ENCODE measurements at regions not wholly inside any gene's neighbourhood (a gene's known extent, or its start where the extent isn't known, plus 50 kb on each side); places are given as distances from the start of the nearest gene placed in this dataset.
"Not testable (repeated sequence)": the region's sequence is repeated elsewhere in the genome, so short reads cannot be mapped to it uniquely, and the experiment has no call there.

- Histone ChIP-seq H3K36me3 (ENCODE audit: low read depth, low read length) (no peaks in the 10 kb centered on the region), H3F3A (ENCODE audit: low read length, unreplicated experiment) (no peaks in the 10 kb centered on the region), H3K9me2 (replicated peaks; ENCODE audit: low read length) (no peaks in the 10 kb centered on the region), H2AFZ (ENCODE audit: low read length) (no peak overlapping the region), H3K4me2 (ENCODE audit: low read length) (no peak overlapping the region), H3K4me3 (ENCODE audit: low read length) (no peak overlapping the region), H3K27ac (ENCODE audit: low read length) (no peak overlapping the region), H4K20me1 (ENCODE audit: low read length) (no peaks in the 10 kb centered on the region), H3K79me2 (ENCODE audit: low read length) (no peaks in the 10 kb centered on the region), H3K9me3 (ENCODE audit: low read length) (no peaks in the 10 kb centered on the region), H3K4me1 (ENCODE audit: insufficient read depth, low read length) (no peaks in the 10 kb centered on the region), H3K27me3 (ENCODE audit: low read length) (peaks cover 29% of the 10 kb centered on the region), H3K9ac (ENCODE audit: low read length) (no peak overlapping the region)
- TF ChIP-seq, protein P1, sequence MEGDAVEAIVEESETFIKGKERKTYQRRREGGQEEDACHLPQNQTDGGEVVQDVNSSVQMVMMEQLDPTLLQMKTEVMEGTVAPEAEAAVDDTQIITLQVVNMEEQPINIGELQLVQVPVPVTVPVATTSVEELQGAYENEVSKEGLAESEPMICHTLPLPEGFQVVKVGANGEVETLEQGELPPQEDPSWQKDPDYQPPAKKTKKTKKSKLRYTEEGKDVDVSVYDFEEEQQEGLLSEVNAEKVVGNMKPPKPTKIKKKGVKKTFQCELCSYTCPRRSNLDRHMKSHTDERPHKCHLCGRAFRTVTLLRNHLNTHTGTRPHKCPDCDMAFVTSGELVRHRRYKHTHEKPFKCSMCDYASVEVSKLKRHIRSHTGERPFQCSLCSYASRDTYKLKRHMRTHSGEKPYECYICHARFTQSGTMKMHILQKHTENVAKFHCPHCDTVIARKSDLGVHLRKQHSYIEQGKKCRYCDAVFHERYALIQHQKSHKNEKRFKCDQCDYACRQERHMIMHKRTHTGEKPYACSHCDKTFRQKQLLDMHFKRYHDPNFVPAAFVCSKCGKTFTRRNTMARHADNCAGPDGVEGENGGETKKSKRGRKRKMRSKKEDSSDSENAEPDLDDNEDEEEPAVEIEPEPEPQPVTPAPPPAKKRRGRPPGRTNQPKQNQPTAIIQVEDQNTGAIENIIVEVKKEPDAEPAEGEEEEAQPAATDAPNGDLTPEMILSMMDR (conservative IDR thresholded peaks at IDR 0.05; ENCODE audit: low read depth, low read length), result no peak
- TF ChIP-seq EZH2 (IDR thresholded peaks at IDR 0.05; ENCODE audit: low read length, unreplicated experiment), result no peak
- TF ChIP-seq EZH2phosphoT487 (IDR thresholded peaks at IDR 0.05; ENCODE audit: borderline replicate concordance, low read length), result no peak
- DNase-seq (no peak), ATAC-seq (no peak)
- BruUV-seq (replicated peaks), result no TSS peak
- ChIA-PET POLR2A (ENCODE audit: unreplicated experiment) (no interaction called here), CTCF (no interaction called here)
- intact Hi-C loops (cut with micrococcal nuclease), result no loop called here
Observed at GRCh38 chr22:49395617-49396016, 432.1 kb downstream of the BRD1 start.

DNA sequence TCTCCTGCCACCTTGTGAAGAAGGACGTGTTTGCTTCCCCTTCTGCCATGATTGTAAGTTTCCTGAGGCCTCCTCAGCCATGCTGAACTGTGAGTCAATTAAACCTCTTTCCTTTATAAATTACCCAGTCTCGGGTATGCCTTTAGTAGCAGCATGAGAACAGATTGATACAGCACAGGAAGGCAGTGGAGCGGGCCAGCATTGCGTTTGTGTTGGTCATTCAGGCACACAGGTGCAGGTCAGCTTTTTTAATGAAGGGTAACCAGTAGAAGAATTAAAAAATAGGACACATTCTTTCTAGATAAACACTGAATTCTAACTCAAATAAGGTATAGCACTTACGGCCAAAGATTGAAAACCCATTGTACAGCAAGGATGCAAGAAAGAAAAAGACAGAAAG is 432.6 kb downstream of the BRD1 start:
- H3K4me3 ChIP-seq (ENCODE audit: low read length); DNase-seq; H3K4me1 ChIP-seq (ENCODE audit: insufficient read depth, low read length); H3F3A ChIP-seq (ENCODE audit: low read length, unreplicated experiment); ATAC-seq; CTCF ChIA-PET; H2AFZ ChIP-seq (ENCODE audit: low read length); intact Hi-C loops (cut with micrococcal nuclease); H3K9me2 ChIP-seq (replicated peaks; ENCODE audit: low read length); H3K9me3 ChIP-seq (ENCODE audit: low read length); H3K9ac ChIP-seq (ENCODE audit: low read length); H3K4me2 ChIP-seq (ENCODE audit: low read length); H3K27ac ChIP-seq (ENCODE audit: low read length); POLR2A ChIA-PET (ENCODE audit: unreplicated experiment); BruUV-seq (replicated peaks); H4K20me1 ChIP-seq (ENCODE audit: low read length); H3K36me3 ChIP-seq (ENCODE audit: low read depth, low read length); H3K79me2 ChIP-seq (ENCODE audit: low read length): not testable (repeated sequence)
- peaks cover 24% of the 10 kb centered on the region for H3K27me3 ChIP-seq (ENCODE audit: low read length)

GRCh38 chr22:49394116-49394785 is 433.4 kb downstream of the BRD1 start:
- no peaks in the 10 kb centered on the region for H4K20me1 ChIP-seq (ENCODE audit: low read length)
- intact Hi-C loops (cut with micrococcal nuclease), result no loop called here

More at GRCh38 chr22:49394116-49394785, 433.4 kb downstream of the BRD1 start:
- no TSS peak for BruUV-seq (replicated peaks)
- TF ChIP-seq EZH2 (IDR thresholded peaks at IDR 0.05; ENCODE audit: low read length, unreplicated experiment), result no peak
- TF ChIP-seq EZH2phosphoT487 (IDR thresholded peaks at IDR 0.05; ENCODE audit: borderline replicate concordance, low read length), result no peak
- TF ChIP-seq, protein P1 (conservative IDR thresholded peaks at IDR 0.05; ENCODE audit: low read depth, low read length), result no peak
- Histone ChIP-seq H3K79me2 (ENCODE audit: low read length) (no peaks in the 10 kb centered on the region), H3K27ac (ENCODE audit: low read length) (no peak overlapping the region), H3K4me2 (ENCODE audit: low read length) (no peak overlapping the region), H3K4me1 (ENCODE audit: insufficient read depth, low read length) (no peaks in the 10 kb centered on the region), H2AFZ (ENCODE audit: low read length) (no peak overlapping the region), H3F3A (ENCODE audit: low read length, unreplicated experiment) (no peaks in the 10 kb centered on the region), H3K27me3 (ENCODE audit: low read length) (peaks cover 19% of the 10 kb centered on the region), H3K36me3 (ENCODE audit: low read depth, low read length) (no peaks in the 10 kb centered on the region), H3K9ac (ENCODE audit: low read length) (no peak overlapping the region), H3K9me2 (replicated peaks; ENCODE audit: low read length) (no peaks in the 10 kb centered on the region), H3K9me3 (ENCODE audit: low read length) (no peaks in the 10 kb centered on the region), H3K4me3 (ENCODE audit: low read length) (no peak overlapping the region)
- ChIA-PET POLR2A (ENCODE audit: unreplicated experiment) (no interaction called here), CTCF (no interaction called here)
- DNase-seq, result no peak
- no peak for ATAC-seq

All from PC-3 (cell line).